ENCODE measurements at regions not wholly inside any gene's neighbourhood (a gene's known extent, or its start where the extent isn't known, plus 50 kb on each side); places are given as distances from the start of the nearest gene placed in this dataset.

DNA sequence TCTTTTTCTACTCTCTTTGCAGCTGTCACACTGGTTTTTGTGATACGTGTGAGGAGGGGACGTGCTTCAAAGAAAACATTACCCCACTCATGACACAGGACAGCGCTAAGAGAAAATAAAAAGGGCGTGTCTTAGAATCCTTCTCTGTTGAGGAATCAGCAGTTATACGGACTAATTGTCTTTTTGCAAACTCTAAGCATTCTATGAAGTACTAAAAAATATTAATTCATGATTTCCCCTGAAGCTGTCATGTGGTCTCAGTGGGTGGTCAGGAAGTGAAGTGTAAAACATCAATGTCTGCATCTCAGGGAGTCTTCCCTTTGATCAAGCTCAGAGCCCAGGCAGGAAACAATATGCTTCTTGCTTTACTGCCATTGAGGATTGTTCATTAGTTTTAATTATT, 117.5 kb upstream of the CRBN start (continued):
- TF ChIP-seq, protein P1, sequence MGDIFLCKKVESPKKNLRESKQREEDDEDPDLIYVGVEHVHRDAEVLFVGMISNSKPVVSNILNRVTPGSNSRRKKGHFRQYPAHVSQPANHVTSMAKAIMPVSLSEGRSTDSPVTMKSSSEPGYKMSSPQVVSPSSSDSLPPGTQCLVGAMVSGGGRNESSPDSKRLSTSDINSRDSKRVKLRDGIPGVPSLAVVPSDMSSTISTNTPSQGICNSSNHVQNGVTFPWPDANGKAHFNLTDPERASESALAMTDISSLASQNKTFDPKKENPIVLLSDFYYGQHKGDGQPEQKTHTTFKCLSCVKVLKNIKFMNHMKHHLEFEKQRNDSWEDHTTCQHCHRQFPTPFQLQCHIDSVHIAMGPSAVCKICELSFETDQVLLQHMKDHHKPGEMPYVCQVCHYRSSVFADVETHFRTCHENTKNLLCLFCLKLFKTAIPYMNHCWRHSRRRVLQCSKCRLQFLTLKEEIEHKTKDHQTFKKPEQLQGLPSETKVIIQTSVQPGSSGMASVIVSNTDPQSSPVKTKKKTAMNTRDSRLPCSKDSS (IDR thresholded peaks at IDR 0.05; ENCODE audit: low read depth, partially characterized antibody) = no peak
- TF ChIP-seq LCOR (CRISPR knock-in tag; IDR thresholded peaks at IDR 0.05) (no peak), TCF7L2 (IDR thresholded peaks at IDR 0.05; ENCODE audit: low read depth, low read length) (no peak), ZNF766 (CRISPR knock-in tag; conservative IDR thresholded peaks at IDR 0.05) (no peak)
- TF ChIP-seq, protein P2, sequence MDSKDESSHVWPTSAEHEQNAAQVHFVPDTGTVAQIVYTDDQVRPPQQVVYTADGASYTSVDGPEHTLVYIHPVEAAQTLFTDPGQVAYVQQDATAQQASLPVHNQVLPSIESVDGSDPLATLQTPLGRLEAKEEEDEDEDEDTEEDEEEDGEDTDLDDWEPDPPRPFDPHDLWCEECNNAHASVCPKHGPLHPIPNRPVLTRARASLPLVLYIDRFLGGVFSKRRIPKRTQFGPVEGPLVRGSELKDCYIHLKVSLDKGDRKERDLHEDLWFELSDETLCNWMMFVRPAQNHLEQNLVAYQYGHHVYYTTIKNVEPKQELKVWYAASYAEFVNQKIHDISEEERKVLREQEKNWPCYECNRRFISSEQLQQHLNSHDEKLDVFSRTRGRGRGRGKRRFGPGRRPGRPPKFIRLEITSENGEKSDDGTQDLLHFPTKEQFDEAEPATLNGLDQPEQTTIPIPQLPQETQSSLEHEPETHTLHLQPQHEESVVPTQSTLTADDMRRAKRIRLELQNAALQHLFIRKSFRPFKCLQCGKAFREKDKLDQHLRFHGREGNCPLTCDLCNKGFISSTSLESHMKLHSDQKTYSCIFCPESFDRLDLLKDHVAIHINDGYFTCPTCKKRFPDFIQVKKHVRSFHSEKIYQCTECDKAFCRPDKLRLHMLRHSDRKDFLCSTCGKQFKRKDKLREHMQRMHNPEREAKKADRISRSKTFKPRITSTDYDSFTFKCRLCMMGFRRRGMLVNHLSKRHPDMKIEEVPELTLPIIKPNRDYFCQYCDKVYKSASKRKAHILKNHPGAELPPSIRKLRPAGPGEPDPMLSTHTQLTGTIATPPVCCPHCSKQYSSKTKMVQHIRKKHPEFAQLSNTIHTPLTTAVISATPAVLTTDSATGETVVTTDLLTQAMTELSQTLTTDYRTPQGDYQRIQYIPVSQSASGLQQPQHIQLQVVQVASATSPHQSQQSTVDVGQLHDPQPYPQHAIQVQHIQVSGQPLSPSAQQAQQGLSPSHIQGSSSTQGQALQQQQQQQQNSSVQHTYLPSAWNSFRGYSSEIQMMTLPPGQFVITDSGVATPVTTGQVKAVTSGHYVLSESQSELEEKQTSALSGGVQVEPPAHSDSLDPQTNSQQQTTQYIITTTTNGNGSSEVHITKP (IDR thresholded peaks at IDR 0.05; ENCODE audit: partially characterized antibody) = no peak
- TF ChIP-seq, protein P3, sequence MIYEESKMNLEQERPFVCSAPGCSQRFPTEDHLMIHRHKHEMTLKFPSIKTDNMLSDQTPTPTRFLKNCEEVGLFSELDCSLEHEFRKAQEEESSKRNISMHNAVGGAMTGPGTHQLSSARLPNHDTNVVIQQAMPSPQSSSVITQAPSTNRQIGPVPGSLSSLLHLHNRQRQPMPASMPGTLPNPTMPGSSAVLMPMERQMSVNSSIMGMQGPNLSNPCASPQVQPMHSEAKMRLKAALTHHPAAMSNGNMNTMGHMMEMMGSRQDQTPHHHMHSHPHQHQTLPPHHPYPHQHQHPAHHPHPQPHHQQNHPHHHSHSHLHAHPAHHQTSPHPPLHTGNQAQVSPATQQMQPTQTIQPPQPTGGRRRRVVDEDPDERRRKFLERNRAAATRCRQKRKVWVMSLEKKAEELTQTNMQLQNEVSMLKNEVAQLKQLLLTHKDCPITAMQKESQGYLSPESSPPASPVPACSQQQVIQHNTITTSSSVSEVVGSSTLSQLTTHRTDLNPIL (CRISPR knock-in tag; IDR thresholded peaks at IDR 0.05) = no peak

All from K562 (cell line).